Inferior parietal cortex (tissue), 1 donor: ENCODE measurements at regions not wholly inside any gene's neighbourhood (a gene's known extent, or its start where the extent isn't known, plus 50 kb on each side); places are given as distances from the start of the nearest gene placed in this dataset.
A peak's percentile ranks its signal among the peaks of the same experiment; 100 is the strongest.

Experiments used
- DNase-seq: peaks from one replicate; pipeline ENCODE4 v3.0.0-alpha.2; 2016; ENCODE audit errors: extremely low spot score

DNA sequence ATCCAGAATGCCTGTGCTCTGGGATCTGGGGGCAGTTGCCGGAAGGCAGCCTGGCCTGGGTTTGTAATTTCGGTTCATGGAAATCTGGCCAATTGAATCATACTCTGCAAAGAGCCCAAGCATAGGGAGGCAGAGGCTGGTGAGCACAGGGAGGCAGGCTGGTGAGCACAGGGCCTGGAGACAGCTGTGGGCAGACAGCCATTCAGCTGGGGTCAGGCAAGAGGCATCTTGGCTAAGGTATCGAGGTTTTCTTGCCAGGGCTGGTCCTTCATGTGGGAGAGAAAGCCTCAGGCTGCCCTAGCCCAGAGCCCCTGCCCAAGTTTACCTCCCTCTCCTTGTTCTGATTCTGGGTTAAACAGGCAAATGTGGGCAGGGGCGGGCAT, 63.7 kb upstream of the BAIAP2L1 start:
- no peak for DNase-seq

DNA sequence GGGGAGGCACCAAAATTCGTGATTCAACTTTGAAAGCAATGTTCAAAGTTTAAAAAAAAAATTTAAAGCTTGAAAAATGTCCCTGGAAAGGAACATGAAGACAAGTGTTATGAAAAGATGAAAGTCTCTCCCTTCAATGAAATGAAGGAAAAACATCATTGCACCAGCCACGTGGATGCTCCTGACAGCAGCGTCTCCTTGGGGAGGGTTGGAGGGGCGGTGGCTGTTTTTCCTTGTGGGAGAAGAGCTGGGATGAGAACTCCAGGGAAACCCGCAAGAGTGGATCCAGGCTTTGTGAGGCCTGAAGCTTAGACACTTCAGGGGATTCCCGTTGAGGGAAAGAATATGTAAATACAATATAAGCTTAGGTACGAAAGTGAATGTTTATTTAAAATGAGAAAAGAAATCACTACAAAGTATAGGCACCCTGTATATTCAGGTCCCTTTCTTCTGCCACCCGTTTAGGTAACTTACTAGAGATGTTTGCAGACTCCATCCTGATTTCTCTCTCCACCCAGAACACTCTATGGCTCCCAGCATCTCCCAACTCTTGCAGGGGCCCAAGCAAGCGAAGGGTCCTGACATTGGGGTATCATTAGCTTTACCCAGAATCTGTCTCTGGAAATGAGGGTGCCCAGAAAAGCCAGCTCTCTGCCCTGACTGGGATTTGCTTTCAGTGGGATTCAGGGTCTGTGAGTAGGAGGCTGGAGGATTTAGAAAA, 63.1 kb upstream of the BAIAP2L1 start:
- no peak for DNase-seq

DNA sequence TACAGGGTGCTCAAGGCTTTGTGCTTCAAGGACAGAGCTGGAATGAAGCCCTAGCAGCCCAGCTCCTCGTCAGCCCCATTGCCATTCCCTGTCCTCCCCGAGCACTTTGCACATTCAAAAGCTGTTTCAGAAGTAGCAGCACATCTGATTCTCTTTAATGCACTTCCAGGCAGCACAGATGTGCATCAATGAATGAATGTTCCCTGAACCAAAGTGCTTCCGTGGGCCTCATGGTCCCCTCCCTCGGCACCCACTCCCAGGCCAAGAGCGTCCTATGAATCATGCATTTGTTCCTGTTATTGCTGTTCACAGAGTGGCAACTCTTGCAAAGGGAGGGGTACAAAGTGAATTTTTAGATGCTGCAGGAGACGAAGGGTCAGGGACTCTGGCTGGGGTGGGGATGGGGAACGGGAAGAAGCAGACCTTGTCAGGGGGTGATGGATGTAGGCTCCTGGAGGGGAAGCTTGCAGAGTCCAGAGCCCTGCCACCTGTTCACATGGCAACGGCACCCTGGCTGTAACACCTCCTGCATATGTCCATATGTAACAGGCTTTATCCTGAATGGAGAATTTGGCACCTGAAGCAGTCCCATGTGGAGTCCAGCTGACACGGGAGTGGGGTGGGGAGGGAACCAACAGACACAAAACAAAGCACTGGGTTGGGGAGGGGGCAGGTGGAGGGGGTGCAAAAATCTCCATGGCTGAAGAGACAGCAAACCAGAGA, 62.2 kb upstream of the BAIAP2L1 start:
- peak; percentile 13 for DNase-seq

DNA sequence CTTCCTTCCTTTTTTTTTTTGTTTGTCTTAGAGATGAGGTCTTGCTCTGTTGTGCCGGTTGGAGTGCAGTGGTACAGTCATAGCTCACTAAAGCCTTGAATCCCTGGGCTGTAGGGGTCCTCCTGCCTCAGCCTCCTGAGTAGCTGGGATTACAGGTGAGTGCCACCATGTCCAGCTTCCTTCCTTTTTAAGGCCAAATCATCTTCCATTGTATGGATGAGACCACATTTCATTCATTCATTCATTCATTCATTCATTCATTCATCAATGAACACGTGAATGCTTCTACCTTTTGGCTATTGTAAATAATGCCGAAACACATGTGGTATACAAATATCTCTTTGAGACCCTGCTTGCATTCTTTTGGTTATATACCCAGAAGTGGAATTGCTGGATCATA, 60.0 kb upstream of the BAIAP2L1 start:
- DNase-seq: no peak

DNA sequence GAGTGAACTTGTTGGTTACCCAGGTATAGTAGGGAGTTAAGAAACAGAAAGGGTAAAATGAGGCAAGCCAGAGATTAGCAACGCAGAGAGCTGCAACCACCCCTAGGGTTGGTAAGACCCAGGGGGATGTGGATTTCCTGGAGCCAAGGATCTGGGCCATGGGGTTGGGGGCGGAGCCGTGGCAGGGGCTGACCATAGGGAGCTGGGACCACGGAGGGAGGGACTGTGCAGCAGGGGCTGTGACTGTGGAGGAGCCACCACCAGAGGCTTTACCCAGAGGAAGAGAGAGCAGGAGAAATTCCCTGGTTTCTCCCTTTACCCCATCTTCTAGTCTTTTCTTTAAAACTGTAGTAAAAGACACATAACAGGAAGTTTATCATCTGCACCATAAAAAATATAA, 58.6 kb upstream of the BAIAP2L1 start:
- DNase-seq: no peak

DNA sequence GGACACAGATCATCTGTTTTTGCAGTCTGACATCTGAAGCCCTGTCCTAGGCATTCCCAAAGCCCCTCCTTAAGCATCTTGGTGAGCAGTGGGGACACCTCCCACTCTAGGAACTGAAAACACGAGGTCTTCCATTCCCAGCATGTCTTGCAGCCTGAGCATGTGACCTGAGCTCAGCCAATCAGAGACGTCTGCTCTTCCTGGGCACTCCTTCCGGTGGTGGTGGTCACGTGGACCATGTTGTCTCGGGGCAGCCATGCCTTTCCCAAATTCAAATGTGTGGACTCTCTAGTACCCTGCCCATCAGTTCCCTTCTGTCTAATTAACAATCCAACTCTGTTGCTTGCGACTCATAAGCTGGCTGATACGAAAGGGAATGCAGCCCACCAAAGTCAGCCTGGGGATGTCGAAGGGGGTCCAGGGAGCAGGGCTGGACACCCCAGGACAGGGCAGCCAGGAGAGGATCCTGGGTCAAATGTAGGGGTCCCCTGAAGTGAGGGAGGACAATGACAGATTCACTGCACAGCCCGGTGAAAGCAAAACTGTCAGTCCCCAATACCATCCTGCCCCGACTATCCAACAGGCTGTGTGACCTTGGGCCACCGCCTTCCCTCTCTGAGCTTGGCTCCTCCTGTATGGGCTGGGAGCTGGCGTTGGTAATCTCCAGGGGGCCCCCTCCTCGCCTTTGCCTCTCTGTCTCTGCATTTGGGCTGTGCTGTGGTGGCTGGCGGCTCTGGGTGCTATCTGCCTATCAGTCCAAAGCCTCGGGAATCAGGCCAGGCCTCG, 57.4 kb upstream of the BAIAP2L1 start:
- no peak for DNase-seq

DNA sequence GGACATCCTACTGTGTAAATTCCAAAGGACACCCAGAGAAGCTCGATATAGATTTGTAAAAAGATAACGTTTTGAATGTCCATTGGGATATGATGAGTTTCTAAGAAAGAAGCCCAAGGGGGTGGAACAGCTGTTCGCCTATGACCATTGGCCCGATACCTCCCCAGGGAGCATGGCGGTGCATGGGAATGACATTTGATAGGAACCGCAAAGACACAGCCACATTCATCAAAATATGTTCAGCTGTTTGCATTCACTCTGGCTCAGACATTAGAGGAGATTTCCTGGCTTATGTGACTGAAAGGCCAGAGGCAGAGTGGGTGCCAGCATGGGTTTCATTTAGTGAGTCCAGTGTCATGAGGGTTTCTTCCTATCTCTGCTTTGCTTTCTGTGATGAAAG, 56.0 kb upstream of the BAIAP2L1 start:
- DNase-seq: no peak

DNA sequence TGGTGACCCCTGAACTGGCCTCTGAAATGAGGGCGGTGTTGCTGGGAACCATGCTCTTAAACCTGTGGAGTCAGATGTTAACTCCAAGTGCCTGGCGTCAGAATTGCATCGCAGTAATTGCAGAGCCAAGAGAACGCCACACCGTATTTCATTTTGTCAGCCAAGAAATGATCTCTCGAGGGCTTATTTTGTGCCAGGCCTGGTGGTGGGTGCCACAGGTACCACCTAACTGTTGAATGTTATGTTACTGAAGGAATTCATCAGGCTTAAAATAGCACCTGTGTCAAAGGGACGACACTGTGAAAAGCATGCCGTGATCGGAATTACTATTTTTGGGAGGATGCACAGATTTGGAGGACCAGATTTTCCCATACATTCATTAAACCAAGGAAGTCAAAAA, 51.9 kb upstream of the BAIAP2L1 start:
- DNase-seq: no peak
